ENCODE measurements at regions not wholly inside any gene's neighbourhood (a gene's known extent, or its start where the extent isn't known, plus 50 kb on each side); places are given as distances from the start of the nearest gene placed in this dataset.
A peak's percentile ranks its signal among the peaks of the same experiment; 100 is the strongest.
"Not testable (repeated sequence)": the region's sequence is repeated elsewhere in the genome, so short reads cannot be mapped to it uniquely, and the experiment has no call there.

DNA sequence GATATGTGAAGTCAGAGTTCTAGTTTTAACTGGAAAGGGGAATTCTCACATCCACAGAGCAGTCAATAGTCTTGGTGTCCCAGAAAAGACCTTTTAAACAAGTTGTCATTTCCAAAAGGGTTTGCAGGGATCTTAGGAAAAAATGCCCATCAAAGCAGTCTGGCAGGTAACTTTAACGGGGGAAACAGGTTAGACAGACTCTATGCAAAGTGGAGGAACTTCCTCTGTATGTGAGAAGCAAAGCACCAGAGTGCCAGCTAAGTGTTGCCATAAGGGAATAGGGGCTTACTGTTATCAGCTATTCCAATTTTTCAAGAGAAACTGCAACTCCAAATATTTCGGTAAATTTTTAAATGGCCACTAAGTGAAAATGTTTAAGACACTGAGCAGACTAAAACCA, 307.9 kb upstream of the MDFIC2 start (continued):
- no peak for TF ChIP-seq JUNB (IDR thresholded peaks at IDR 0.05)
- TF ChIP-seq, protein P1, sequence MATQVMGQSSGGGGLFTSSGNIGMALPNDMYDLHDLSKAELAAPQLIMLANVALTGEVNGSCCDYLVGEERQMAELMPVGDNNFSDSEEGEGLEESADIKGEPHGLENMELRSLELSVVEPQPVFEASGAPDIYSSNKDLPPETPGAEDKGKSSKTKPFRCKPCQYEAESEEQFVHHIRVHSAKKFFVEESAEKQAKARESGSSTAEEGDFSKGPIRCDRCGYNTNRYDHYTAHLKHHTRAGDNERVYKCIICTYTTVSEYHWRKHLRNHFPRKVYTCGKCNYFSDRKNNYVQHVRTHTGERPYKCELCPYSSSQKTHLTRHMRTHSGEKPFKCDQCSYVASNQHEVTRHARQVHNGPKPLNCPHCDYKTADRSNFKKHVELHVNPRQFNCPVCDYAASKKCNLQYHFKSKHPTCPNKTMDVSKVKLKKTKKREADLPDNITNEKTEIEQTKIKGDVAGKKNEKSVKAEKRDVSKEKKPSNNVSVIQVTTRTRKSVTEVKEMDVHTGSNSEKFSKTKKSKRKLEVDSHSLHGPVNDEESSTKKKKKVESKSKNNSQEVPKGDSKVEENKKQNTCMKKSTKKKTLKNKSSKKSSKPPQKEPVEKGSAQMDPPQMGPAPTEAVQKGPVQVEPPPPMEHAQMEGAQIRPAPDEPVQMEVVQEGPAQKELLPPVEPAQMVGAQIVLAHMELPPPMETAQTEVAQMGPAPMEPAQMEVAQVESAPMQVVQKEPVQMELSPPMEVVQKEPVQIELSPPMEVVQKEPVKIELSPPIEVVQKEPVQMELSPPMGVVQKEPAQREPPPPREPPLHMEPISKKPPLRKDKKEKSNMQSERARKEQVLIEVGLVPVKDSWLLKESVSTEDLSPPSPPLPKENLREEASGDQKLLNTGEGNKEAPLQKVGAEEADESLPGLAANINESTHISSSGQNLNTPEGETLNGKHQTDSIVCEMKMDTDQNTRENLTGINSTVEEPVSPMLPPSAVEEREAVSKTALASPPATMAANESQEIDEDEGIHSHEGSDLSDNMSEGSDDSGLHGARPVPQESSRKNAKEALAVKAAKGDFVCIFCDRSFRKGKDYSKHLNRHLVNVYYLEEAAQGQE (IDR thresholded peaks at IDR 0.05): no peak
- TF ChIP-seq ESRRA (IDR thresholded peaks at IDR 0.05; ENCODE audit: borderline replicate concordance, low read length): no peak
- no peak for TF ChIP-seq HOXB5 (CRISPR knock-in tag; IDR thresholded peaks at IDR 0.05)
- no peak for TF ChIP-seq CEBPB (IDR thresholded peaks at IDR 0.05)
- TF ChIP-seq ZNF302 (CRISPR knock-in tag; IDR thresholded peaks at IDR 0.05): no peak
- TF ChIP-seq, protein P2, sequence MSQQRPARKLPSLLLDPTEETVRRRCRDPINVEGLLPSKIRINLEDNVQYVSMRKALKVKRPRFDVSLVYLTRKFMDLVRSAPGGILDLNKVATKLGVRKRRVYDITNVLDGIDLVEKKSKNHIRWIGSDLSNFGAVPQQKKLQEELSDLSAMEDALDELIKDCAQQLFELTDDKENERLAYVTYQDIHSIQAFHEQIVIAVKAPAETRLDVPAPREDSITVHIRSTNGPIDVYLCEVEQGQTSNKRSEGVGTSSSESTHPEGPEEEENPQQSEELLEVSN (IDR thresholded peaks at IDR 0.05; ENCODE audit: borderline replicate concordance, low read depth): no peak

DNA sequence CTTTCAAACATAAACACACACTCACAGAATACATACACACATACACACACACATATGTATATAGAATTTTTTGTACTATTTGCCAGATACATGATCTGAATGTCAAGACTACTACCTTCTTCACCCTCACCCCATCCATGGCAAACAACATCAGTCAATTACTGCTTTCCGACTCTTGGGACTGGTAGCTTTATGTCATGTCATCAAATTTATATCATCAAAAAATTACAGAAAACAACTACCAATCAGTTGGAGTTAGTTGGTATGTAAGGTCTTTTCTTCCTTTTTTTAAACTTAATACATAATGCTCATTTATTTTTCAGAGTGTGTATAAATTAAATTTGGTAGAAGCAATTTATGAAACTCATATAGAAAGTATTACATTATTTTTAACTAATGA, 305.7 kb upstream of the MDFIC2 start:
- Histone ChIP-seq H3K9me3 (no peaks in the 10 kb centered on the region), H3K4me2 (no peak overlapping the region), H3K27ac (no peak overlapping the region), H3K4me1 (no peaks in the 10 kb centered on the region), H3K4me3 (no peak overlapping the region)
- ATAC-seq (no peak), DNase-seq (ENCODE audit: low read depth in 1 of 2, low spot score in 1 of 2) (no peak), FAIRE-seq (no peak)
- CTCF ChIA-PET: no interaction called here
- WGBS (ENCODE audit: missing lambda C conversion rate): 76% methylated on average over 1 of the region's 1 CpG
- POLR2A ChIA-PET: no interaction called here
- TF ChIP-seq, protein P3, sequence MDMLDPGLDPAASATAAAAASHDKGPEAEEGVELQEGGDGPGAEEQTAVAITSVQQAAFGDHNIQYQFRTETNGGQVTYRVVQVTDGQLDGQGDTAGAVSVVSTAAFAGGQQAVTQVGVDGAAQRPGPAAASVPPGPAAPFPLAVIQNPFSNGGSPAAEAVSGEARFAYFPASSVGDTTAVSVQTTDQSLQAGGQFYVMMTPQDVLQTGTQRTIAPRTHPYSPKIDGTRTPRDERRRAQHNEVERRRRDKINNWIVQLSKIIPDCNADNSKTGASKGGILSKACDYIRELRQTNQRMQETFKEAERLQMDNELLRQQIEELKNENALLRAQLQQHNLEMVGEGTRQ (IDR thresholded peaks at IDR 0.05): no peak
- TF ChIP-seq MAFK (IDR thresholded peaks at IDR 0.05; ENCODE audit: partially characterized antibody) (peak; percentile 89), RNF2 (IDR thresholded peaks at IDR 0.05; ENCODE audit: borderline replicate concordance, low read depth) (no peak)

DNA sequence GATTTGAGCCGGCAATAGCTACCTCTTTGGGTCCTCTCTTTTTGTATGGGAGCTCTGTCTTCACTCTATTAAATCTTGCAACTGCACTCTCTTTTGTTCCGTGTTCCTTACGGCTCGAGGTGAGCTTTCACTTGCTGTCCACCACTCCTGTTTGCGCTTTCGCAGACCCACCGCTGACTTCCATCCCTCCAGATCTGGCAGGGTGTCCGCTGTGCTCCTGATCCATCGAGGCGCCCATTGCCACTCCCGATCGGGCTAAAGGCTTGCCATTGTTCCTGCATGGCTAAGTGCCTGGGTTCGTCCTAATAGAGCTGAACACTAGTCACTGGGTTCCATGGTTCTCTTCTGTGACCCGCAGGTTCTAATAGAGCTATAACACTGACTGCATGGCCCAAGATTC, 304.9 kb upstream of the MDFIC2 start:
- ATAC-seq; DNase-seq (ENCODE audit: low read depth in 1 of 2, low spot score in 1 of 2); H3K4me1 ChIP-seq; H3K9me3 ChIP-seq; CTCF ChIA-PET; POLR2A ChIA-PET; H3K4me2 ChIP-seq; H3K27ac ChIP-seq; H3K4me3 ChIP-seq; FAIRE-seq: not testable (repeated sequence)
- WGBS (ENCODE audit: missing lambda C conversion rate): 60% methylated on average over 14 of the region's 14 CpGs

DNA sequence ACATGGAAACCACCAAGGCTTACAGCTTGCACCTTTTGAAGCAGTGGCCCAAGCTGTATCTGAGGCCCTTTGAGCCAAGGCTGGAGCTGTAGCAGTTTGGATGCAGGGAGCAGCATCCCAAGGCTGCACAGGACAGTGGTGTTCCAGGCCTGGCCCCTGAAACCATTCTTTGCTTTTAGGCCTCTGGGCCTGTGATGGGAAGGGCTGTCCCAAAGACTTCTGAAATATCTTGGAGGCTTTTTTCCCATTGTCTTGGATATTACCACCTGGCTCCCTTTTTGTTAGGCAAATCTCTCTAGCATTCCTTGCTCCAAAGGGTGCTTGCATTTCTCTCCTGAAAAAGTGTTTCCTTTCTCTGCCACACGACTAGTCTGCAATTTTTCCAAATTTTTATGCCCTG, 302.8 kb upstream of the MDFIC2 start:
- H3K4me1 ChIP-seq: no peaks in the 10 kb centered on the region
- TF ChIP-seq, protein P4, sequence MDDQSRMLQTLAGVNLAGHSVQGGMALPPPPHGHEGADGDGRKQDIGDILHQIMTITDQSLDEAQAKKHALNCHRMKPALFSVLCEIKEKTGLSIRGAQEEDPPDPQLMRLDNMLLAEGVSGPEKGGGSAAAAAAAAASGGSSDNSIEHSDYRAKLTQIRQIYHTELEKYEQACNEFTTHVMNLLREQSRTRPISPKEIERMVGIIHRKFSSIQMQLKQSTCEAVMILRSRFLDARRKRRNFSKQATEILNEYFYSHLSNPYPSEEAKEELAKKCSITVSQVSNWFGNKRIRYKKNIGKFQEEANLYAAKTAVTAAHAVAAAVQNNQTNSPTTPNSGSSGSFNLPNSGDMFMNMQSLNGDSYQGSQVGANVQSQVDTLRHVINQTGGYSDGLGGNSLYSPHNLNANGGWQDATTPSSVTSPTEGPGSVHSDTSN (IDR thresholded peaks at IDR 0.05): no peak
- TF ChIP-seq, protein P2 (IDR thresholded peaks at IDR 0.05; ENCODE audit: borderline replicate concordance, low read depth): no peak
- no peak for TF ChIP-seq NR3C1 (IDR thresholded peaks at IDR 0.05)
- TF ChIP-seq, protein P5, sequence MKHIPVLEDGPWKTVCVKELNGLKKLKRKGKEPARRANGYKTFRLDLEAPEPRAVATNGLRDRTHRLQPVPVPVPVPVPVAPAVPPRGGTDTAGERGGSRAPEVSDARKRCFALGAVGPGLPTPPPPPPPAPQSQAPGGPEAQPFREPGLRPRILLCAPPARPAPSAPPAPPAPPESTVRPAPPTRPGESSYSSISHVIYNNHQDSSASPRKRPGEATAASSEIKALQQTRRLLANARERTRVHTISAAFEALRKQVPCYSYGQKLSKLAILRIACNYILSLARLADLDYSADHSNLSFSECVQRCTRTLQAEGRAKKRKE (CRISPR knock-in tag; IDR thresholded peaks at IDR 0.05; ENCODE audit: low read depth): no peak
- TF ChIP-seq, protein P6, sequence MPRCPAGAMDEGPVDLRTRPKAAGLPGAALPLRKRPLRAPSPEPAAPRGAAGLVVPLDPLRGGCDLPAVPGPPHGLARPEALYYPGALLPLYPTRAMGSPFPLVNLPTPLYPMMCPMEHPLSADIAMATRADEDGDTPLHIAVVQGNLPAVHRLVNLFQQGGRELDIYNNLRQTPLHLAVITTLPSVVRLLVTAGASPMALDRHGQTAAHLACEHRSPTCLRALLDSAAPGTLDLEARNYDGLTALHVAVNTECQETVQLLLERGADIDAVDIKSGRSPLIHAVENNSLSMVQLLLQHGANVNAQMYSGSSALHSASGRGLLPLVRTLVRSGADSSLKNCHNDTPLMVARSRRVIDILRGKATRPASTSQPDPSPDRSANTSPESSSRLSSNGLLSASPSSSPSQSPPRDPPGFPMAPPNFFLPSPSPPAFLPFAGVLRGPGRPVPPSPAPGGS (IDR thresholded peaks at IDR 0.05): no peak
- no peak for TF ChIP-seq HEYL (CRISPR knock-in tag; IDR thresholded peaks at IDR 0.05)
- TF ChIP-seq, protein P7, sequence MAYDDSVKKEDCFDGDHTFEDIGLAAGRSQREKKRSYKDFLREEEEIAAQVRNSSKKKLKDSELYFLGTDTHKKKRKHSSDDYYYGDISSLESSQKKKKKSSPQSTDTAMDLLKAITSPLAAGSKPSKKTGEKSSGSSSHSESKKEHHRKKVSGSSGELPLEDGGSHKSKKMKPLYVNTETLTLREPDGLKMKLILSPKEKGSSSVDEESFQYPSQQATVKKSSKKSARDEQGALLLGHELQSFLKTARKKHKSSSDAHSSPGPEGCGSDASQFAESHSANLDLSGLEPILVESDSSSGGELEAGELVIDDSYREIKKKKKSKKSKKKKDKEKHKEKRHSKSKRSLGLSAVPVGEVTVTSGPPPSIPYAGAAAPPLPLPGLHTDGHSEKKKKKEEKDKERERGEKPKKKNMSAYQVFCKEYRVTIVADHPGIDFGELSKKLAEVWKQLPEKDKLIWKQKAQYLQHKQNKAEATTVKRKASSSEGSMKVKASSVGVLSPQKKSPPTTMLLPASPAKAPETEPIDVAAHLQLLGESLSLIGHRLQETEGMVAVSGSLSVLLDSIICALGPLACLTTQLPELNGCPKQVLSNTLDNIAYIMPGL (CRISPR knock-in tag; IDR thresholded peaks at IDR 0.05; ENCODE audit: borderline replicate concordance): no peak
- TF ChIP-seq JUNB (IDR thresholded peaks at IDR 0.05): no peak
- no peak for TF ChIP-seq MAFK (IDR thresholded peaks at IDR 0.05; ENCODE audit: partially characterized antibody)
- TF ChIP-seq RAD21 (conservative IDR thresholded peaks at IDR 0.05 in 1 of 2, IDR thresholded peaks at IDR 0.05 in 1 of 2): no peak
- TF ChIP-seq HDAC2 (IDR thresholded peaks at IDR 0.05): no peak
- FAIRE-seq (no peak), ATAC-seq (no peak), DNase-seq (ENCODE audit: low read depth in 1 of 2, low spot score in 1 of 2) (no peak)
- ChIA-PET CTCF (interaction anchor here (0.9 kb wide), 1 partner anchor 11 kb away, joined by 3 read pairs; no protein-coding TSS in a partner anchor), POLR2A (no interaction called here)
- no peak overlapping the region for H3K4me3 ChIP-seq
- H3K9me3 ChIP-seq: no peaks in the 10 kb centered on the region
- 14% methylated on average over 1 of the region's 1 CpG for WGBS (ENCODE audit: missing lambda C conversion rate)
- no peak overlapping the region for H3K27ac ChIP-seq
- H3K4me2 ChIP-seq: no peak overlapping the region

Measured in A549 (cell line).